NCI-H510A (cell line): ENCODE measurements at regions not wholly inside any gene's neighbourhood (a gene's known extent, or its start where the extent isn't known, plus 50 kb on each side); places are given as distances from the start of the nearest gene placed in this dataset.
"Not testable (repeated sequence)": the region's sequence is repeated elsewhere in the genome, so short reads cannot be mapped to it uniquely, and the experiment has no call there.

Experiments used
- DNase-seq: peaks from one replicate; lab custom pipeline; 2025; lab: John Stamatoyannopoulos, UW

GRCh38 chr7:65145710-65146109 lies 139.2 kb upstream of the ERV3-1 start:
- not testable (repeated sequence) for DNase-seq

- not testable (repeated sequence) for DNase-seq
Observed at GRCh38 chr7:65145008-65145407, 138.5 kb upstream of the ERV3-1 start.

- DNase-seq, result not testable (repeated sequence)
Observed at GRCh38 chr7:65144557-65144956, 138.1 kb upstream of the ERV3-1 start.

- not testable (repeated sequence) for DNase-seq
Observed at GRCh38 chr7:65144119-65144518, 137.6 kb upstream of the ERV3-1 start.

GRCh38 chr7:65141894-65142293 lies 135.4 kb upstream of the ERV3-1 start:
- DNase-seq, result not testable (repeated sequence)

- not testable (repeated sequence) for DNase-seq
Observed at GRCh38 chr7:65141405-65141778, 134.9 kb upstream of the ERV3-1 start.

- not testable (repeated sequence) for DNase-seq
Observed at GRCh38 chr7:65140543-65141404, 134.3 kb upstream of the ERV3-1 start.

- DNase-seq, result not testable (repeated sequence)
Observed at GRCh38 chr7:65136850-65137249, 130.4 kb upstream of the ERV3-1 start.

GRCh38 chr7:65133087-65133486 lies 126.6 kb upstream of the ERV3-1 start:
- not testable (repeated sequence) for DNase-seq

GRCh38 chr7:65132256-65132655 lies 125.8 kb upstream of the ERV3-1 start:
- not testable (repeated sequence) for DNase-seq

- DNase-seq, result not testable (repeated sequence)
Observed at GRCh38 chr7:65127364-65127763, 120.9 kb upstream of the ERV3-1 start.

GRCh38 chr7:65124600-65124999 lies 118.1 kb upstream of the ERV3-1 start:
- not testable (repeated sequence) for DNase-seq

GRCh38 chr7:65105650-65106203 lies 99.2 kb upstream of the ERV3-1 start:
- DNase-seq, result not testable (repeated sequence)

GRCh38 chr7:65100499-65100898 lies 94.0 kb upstream of the ERV3-1 start:
- DNase-seq, result not testable (repeated sequence)

- not testable (repeated sequence) for DNase-seq
Observed at GRCh38 chr7:65081669-65082055, 75.2 kb upstream of the ERV3-1 start.

- DNase-seq, result not testable (repeated sequence)
Observed at GRCh38 chr7:65080799-65081668, 74.5 kb upstream of the ERV3-1 start.

GRCh38 chr7:65074959-65075358 lies 68.5 kb upstream of the ERV3-1 start:
- DNase-seq, result not testable (repeated sequence)

GRCh38 chr7:65073160-65073559 lies 66.7 kb upstream of the ERV3-1 start:
- DNase-seq, result not testable (repeated sequence)

GRCh38 chr7:65071854-65072431 lies 65.5 kb upstream of the ERV3-1 start:
- not testable (repeated sequence) for DNase-seq

GRCh38 chr7:65069476-65069875 lies 63.0 kb upstream of the ERV3-1 start:
- DNase-seq, result not testable (repeated sequence)

- DNase-seq, result not testable (repeated sequence)
Observed at GRCh38 chr7:65062566-65062965, 56.1 kb upstream of the ERV3-1 start.

GRCh38 chr7:65059247-65059646 lies 52.8 kb upstream of the ERV3-1 start:
- DNase-seq, result not testable (repeated sequence)
